ENCODE measurements at regions not wholly inside any gene's neighbourhood (a gene's known extent, or its start where the extent isn't known, plus 50 kb on each side); places are given as distances from the start of the nearest gene placed in this dataset.

DNA sequence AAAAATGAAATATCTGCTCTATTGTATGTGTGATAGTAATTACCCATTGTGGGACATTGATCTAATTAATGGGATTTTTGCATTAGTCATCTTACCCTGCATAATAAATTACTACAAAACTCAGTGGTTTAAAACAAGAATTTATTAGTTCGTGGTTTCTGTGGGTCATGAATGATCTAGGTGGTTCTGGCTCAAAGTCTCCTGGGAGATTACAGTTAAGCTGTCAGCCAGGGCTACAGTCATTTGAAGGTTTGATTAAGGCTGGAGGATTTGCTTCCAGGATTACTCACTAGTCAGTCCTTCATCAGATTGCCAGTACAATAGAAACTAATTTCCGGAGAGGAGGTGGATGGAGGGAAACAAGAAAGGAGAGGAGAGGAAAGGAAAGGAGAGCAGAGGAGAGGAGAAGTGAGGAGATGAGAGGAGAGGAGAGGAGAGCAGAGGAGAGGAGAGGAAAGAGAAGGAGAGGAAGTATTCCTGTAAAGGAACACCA is 60.4 kb upstream of the TNFSF4 start:
- H3K36me3 ChIP-seq (ENCODE audit: low read depth) = no peaks in the 10 kb centered on the region
- intact Hi-C loops (cut with micrococcal nuclease; ENCODE audit: unreplicated experiment) = no loop called here
- DNase-seq = no peak
- no peaks in the 10 kb centered on the region for H3K9me2 ChIP-seq (ENCODE audit: insufficient read depth)
- TF ChIP-seq, protein P1, sequence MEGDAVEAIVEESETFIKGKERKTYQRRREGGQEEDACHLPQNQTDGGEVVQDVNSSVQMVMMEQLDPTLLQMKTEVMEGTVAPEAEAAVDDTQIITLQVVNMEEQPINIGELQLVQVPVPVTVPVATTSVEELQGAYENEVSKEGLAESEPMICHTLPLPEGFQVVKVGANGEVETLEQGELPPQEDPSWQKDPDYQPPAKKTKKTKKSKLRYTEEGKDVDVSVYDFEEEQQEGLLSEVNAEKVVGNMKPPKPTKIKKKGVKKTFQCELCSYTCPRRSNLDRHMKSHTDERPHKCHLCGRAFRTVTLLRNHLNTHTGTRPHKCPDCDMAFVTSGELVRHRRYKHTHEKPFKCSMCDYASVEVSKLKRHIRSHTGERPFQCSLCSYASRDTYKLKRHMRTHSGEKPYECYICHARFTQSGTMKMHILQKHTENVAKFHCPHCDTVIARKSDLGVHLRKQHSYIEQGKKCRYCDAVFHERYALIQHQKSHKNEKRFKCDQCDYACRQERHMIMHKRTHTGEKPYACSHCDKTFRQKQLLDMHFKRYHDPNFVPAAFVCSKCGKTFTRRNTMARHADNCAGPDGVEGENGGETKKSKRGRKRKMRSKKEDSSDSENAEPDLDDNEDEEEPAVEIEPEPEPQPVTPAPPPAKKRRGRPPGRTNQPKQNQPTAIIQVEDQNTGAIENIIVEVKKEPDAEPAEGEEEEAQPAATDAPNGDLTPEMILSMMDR (conservative IDR thresholded peaks at IDR 0.05) = no peak
- no peak for TF ChIP-seq EZH2 (IDR thresholded peaks at IDR 0.05; ENCODE audit: low read depth)
- ChIA-PET POLR2A (ENCODE audit: unreplicated experiment) (no interaction called here), CTCF (no interaction called here)
- H2AFZ ChIP-seq = no peak overlapping the region
- no peak overlapping the region for H3K4me3 ChIP-seq
- no TSS peak for BruUV-seq (replicated peaks)
- H4K20me1 ChIP-seq (ENCODE audit: insufficient read depth) = no peaks in the 10 kb centered on the region
- no peaks in the 10 kb centered on the region for H3K27me3 ChIP-seq (ENCODE audit: insufficient read depth, low read depth)
- no peak overlapping the region for H3K27ac ChIP-seq
- no peak overlapping the region for H3K4me2 ChIP-seq
- H3F3A ChIP-seq (ENCODE audit: insufficient read depth, low read depth) = peaks cover 19% of the 10 kb centered on the region; the same call in 1 of the 2 replicates
- no peaks in the 10 kb centered on the region for H3K79me2 ChIP-seq (ENCODE audit: low read depth)
- H3K9me3 ChIP-seq (ENCODE audit: insufficient read depth, low read depth) = no peaks in the 10 kb centered on the region
- peaks cover 24% of the 10 kb centered on the region for H3K4me1 ChIP-seq (replicated peaks; ENCODE audit: insufficient read depth)

DNA sequence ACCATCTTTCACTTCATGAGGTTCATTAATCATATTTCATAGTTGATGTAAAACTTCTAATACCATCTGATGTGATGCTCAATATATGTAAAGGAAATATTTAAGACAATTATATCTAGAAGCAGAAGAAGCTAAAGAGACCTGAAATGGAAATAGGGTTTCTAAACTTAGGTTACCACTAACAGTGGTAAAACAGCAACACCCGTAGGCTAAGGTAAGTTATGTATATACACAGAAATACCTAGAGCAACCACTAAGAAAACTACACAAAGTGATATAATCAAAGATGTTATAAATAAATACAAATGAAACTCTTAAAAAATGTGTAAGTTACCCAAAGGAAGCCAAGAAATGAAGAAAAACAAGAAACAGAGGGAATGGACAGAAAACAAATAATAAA is 61.1 kb upstream of the TNFSF4 start:
- no peaks in the 10 kb centered on the region for H3K27me3 ChIP-seq (ENCODE audit: insufficient read depth, low read depth)
- H3K4me2 ChIP-seq = no peak overlapping the region
- intact Hi-C loops (cut with micrococcal nuclease; ENCODE audit: unreplicated experiment) = no loop called here
- no peak overlapping the region for H3K27ac ChIP-seq
- no peak overlapping the region for H3K4me3 ChIP-seq
- H4K20me1 ChIP-seq (ENCODE audit: insufficient read depth) = no peaks in the 10 kb centered on the region
- no peak overlapping the region for H2AFZ ChIP-seq
- no peaks in the 10 kb centered on the region for H3K9me2 ChIP-seq (ENCODE audit: insufficient read depth)
- H3F3A ChIP-seq (ENCODE audit: insufficient read depth, low read depth) = peaks cover 19% of the 10 kb centered on the region; the same call in 1 of the 2 replicates
- no peaks in the 10 kb centered on the region for H3K36me3 ChIP-seq (ENCODE audit: low read depth)
- TF ChIP-seq EZH2 (IDR thresholded peaks at IDR 0.05; ENCODE audit: low read depth) = no peak
- TF ChIP-seq, protein P1 (conservative IDR thresholded peaks at IDR 0.05) = no peak
- CTCF ChIA-PET = no interaction called here
- H3K9me3 ChIP-seq (ENCODE audit: insufficient read depth, low read depth) = no peaks in the 10 kb centered on the region
- no peaks in the 10 kb centered on the region for H3K79me2 ChIP-seq (ENCODE audit: low read depth)
- no peak for DNase-seq
- BruUV-seq (replicated peaks) = no TSS peak
- POLR2A ChIA-PET (ENCODE audit: unreplicated experiment) = no interaction called here
- H3K4me1 ChIP-seq (replicated peaks; ENCODE audit: insufficient read depth) = peaks cover 24% of the 10 kb centered on the region

DNA sequence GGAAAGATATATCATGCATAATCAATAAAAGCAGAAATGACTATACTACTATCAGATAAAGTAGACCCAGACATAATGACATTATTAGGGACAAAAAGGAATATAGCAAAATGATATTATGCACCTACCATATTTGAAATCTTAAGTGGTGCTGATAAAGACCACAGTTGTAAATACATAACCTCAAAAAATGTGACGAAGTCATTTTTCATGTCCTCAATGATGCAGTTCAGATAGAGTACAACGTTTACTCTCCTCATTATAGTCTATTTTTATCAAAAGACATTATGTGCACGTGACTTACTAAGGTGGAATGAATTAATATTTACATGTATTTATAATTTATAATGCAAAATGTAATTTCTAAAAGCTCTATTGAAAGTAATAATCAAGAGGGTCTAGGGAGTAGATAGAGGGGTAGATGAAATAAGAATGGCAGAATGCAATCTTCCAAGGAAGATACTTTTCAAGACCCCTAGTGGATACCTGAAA is 61.7 kb upstream of the TNFSF4 start:
- Histone ChIP-seq H3K36me3 (ENCODE audit: low read depth) (no peaks in the 10 kb centered on the region), H3K27ac (peak overlapping the region; percentile 93), H3K9me3 (ENCODE audit: insufficient read depth, low read depth) (no peaks in the 10 kb centered on the region), H3F3A (ENCODE audit: insufficient read depth, low read depth) (peaks cover 19% of the 10 kb centered on the region; the same call in 1 of the 2 replicates), H4K20me1 (ENCODE audit: insufficient read depth) (no peaks in the 10 kb centered on the region), H3K4me1 (replicated peaks; ENCODE audit: insufficient read depth) (peaks cover 24% of the 10 kb centered on the region), H3K9me2 (ENCODE audit: insufficient read depth) (no peaks in the 10 kb centered on the region), H2AFZ (no peak overlapping the region), H3K27me3 (ENCODE audit: insufficient read depth, low read depth) (no peaks in the 10 kb centered on the region), H3K4me3 (no peak overlapping the region), H3K79me2 (ENCODE audit: low read depth) (no peaks in the 10 kb centered on the region), H3K4me2 (peak overlapping the region; percentile 50)
- intact Hi-C loops (cut with micrococcal nuclease; ENCODE audit: unreplicated experiment) = loop anchor here (1.0 kb wide), 1 partner anchor 351 kb away; no protein-coding TSS in a partner anchor
- POLR2A ChIA-PET (ENCODE audit: unreplicated experiment) = no interaction called here
- CTCF ChIA-PET = no interaction called here
- DNase-seq = no peak
- TF ChIP-seq EZH2 (IDR thresholded peaks at IDR 0.05; ENCODE audit: low read depth) = no peak
- TF ChIP-seq, protein P1 (conservative IDR thresholded peaks at IDR 0.05) = no peak
- BruUV-seq (replicated peaks) = no TSS peak
